HG03558 (cell line): ENCODE measurements at regions not wholly inside any gene's neighbourhood (a gene's known extent, or its start where the extent isn't known, plus 50 kb on each side); places are given as distances from the start of the nearest gene placed in this dataset.

Experiments used
- ATAC-seq: cut with Tn5 transposase; IDR thresholded peaks from one replicate; pipeline ENCODE4 v1.9.1; 2021; ENCODE audit warnings: moderate number of reproducible peaks; ENCODE audit not compliant: unreplicated experiment; ENCODE audit errors: extremely low read depth

- no peak for ATAC-seq
These were observed 51.7 kb upstream of the RCN1 start for GRCh38 chr11:32039149-32039548.

DNA sequence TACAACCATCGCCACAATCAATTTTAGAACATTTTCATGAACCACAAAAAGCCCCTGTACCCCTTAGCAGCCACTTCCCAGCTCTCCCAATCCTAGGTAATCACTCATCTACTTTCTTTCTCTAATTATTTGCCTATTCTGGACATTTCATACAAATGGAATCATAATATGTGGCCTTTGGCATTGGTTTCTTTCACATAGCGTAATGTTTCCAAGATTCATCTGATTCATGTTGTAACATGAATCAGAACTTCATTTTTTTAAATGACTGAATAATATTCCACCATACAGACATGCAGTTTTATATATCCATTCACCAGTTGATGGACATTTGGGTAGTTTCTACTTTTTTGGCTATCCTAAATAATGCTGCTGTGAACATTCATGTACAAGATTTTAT is 56.2 kb upstream of the RCN1 start:
- ATAC-seq = no peak

DNA sequence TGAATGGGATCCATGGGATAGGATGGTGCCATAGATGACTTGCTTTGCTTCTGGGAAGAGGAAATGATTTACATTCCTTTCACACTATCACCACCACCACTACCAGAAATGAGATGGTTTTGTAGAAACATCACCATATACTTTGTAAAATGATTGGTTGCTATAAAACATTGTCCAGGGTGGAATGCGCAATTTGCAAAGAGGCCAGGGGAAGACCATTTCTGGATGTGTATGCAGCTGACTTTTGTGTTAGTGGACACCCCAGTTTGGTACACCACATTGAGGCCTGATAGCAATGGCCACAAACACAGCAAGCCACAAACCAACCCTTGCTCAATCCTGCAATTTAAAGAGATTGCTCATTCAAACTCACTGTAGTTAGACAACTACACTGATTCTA is 56.7 kb upstream of the RCN1 start:
- ATAC-seq = no peak

DNA sequence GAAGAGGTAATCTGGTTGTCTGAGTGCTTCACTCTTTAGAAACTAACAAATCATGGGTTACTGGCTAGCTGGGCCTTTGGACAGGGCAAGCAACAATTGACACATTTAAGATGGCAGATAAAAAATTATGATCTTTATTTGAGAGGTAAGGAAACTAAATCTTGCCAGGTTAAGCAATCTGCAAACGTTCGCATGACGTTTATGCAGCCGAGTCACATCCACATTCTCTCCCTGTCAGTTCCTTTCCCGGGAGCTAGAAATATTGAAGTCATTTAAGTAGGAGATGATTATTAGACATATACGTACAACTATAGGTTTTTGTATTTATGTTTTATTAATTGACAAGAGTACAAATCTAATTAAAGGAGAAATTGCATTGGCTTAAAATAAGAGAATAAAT is 57.4 kb upstream of the RCN1 start:
- no peak for ATAC-seq

GRCh38 chr11:32033067-32033466 is 57.8 kb upstream of the RCN1 start:
- ATAC-seq = no peak

DNA sequence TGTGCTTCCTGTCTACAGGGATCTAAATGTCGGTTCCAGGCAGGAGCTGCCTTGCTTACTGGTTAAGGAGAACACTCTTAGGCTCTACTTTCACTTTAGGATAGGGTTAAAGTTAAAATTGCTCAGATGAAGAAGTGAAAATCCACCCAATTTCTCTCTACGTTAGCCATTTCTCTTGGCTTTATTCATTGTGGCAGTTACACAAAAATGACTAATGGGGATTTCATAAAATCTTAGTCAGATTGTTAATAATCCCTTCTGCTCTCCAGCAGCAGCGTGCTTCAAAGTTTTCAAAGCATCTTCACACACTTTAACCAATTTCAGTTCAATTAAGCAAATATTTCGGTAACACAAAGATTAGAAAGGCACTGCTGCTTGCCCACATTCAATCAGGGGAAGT is 58.4 kb upstream of the RCN1 start:
- peak; percentile 79 for ATAC-seq

- ATAC-seq = no peak
These were observed 58.8 kb upstream of the RCN1 start for GRCh38 chr11:32032052-32032451.

- no peak for ATAC-seq
These were observed 59.9 kb upstream of the RCN1 start for GRCh38 chr11:32030875-32031503.

DNA sequence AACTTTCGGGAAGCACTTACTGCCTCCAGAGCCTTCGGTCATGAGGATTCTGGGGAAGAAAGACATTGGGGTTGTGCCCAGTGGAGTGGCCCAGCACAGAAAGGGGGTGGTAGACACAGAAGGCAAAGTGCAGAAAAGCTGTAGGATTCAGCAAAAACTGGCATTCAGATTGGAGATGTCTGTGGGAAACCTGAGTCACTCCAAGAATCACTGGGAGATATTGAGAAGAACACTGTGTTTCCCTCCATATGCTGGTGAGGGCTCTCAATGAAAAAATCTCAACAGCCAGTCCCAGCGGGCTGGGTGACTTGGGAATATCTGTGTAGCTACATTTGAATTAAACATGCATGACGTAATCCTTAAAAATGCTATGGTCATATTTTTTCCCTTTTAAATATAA is 61.2 kb upstream of the RCN1 start:
- ATAC-seq = no peak

GRCh38 chr11:32028201-32028600 is 62.7 kb upstream of the RCN1 start:
- no peak for ATAC-seq

DNA sequence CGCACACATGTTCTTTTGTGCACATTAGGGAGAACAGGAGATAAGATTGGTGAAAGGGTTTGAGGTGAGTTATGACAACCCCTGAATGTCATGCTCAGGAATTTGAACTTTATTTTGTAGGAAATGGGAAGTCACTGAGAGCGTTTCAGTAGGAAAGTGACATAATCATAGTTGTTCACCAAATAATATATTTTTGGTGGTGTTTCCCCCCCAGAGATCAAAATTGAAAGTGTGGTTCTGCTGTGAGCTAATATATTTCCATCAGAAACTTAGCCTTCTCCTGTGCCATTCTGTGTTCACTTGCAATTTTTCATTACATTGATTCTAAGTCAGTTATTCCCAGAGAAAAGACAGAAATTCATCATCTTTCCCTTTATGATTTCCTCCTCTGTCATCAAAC is 64.1 kb upstream of the RCN1 start:
- ATAC-seq = no peak

- ATAC-seq = no peak
These were observed 65.9 kb upstream of the RCN1 start for GRCh38 chr11:32024948-32025347.

GRCh38 chr11:32023370-32024305 is 67.2 kb upstream of the RCN1 start:
- ATAC-seq = no peak

GRCh38 chr11:32018672-32019071 is 72.2 kb upstream of the RCN1 start:
- ATAC-seq = no peak

GRCh38 chr11:32016111-32016510 is 74.8 kb upstream of the RCN1 start:
- no peak for ATAC-seq

GRCh38 chr11:32015427-32015826 is 75.4 kb upstream of the RCN1 start:
- no peak for ATAC-seq

- ATAC-seq = no peak
These were observed 77.3 kb upstream of the RCN1 start for GRCh38 chr11:32013603-32014002.

GRCh38 chr11:32012049-32012448 is 78.8 kb upstream of the RCN1 start:
- no peak for ATAC-seq

DNA sequence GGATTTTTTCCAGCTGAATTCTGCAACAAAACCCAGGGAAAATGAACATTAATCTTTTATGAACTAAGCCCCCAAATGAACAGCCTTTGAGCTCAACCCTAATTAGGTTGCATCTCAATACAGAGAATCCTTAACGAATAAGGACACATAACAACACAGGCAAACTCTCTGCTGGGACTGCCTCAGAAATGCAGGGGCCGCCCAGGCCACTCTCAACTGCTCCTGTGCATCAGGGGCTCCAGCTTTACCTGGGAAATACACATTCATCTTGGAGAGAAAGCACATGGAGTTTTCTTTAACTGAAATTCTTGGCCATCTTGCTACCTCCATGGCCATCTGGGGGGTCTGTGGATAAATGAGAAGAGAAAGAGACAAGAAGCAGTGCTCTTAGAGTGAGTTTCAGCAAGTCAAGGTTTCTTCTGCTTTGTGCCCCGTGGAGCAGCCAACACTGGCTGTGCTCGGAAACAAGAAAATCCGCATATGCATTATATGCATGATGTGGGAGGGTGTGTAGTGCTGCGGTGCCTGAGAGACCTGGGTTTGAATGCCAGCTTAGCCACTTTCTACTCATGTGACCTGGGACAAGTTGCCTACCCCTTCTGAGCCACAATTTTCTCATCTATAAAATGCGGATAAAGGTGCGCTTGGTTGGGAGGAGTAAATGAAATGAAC is 81.9 kb upstream of the RCN1 start:
- ATAC-seq = no peak

DNA sequence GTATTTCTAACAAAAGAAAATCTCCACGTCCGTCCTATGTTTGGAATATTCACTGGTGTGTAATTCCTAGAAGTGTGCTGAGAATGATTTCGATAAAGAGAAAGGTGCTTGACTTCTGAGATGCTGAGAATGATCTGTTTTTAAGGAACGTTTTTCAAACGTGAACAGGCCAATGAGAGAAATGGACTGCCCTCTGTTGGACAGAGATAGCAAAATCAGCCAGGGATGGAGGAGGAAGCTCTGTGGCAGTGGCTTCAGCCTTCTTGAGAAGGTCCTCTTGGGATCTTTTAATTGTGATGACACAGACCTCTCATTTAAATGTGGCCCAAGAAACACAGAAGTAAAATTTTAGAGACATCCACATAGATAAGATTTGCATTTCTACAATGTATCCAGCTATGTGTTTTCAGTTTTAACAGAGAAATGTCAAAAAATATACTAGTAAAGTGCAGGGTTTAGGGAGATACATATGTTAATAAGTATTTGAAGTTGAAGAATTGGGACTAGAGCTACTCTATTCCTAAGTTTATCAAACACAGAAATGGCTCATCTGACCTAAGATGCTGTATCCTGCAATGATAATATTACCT is 84.0 kb upstream of the RCN1 start:
- ATAC-seq = no peak
